DMS153 treated with DMSO at 0.1 percent for 48 hours (cell line): ENCODE measurements at regions not wholly inside any gene's neighbourhood (a gene's known extent, or its start where the extent isn't known, plus 50 kb on each side); places are given as distances from the start of the nearest gene placed in this dataset.
"Not testable (repeated sequence)": the region's sequence is repeated elsewhere in the genome, so short reads cannot be mapped to it uniquely, and the experiment has no call there.

Source experiments
- DNase-seq: peaks from one replicate; lab custom pipeline; 2025; ENCODE audit not compliant: unreplicated experiment; lab: John Stamatoyannopoulos, UW

DNA sequence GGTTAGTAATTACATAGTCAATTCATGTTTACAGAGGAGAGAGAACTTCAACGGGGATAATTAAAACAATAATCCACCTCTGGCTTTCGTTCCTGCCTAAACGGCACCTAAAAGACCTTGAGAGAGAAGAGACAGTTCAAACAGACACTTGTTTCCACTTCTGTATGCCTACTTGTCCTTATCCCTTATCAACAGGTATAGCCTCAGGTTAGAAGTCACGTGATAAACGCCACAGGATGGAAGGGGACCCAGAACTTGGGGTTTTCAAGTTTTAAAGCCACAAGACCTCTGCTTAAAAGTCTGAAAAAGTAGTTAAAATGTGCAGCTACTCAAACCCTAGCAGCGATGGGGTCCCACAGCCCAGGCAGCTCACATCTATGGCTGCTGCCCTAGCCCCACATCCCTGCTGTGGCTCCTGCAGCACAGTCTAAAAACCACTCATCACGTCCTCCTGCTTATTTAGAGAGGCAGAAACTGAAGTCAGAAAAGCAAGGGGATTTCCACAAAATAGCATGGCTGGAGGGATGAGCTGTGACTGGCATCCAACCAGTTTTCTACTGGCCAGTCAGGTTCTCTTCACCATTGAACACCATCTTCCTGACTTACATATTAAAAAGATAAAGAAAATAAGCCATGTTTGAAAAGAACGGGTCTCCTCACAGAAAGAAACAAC is 51.2 kb upstream of the SEC16B start:
- DNase-seq, result no peak

DNA sequence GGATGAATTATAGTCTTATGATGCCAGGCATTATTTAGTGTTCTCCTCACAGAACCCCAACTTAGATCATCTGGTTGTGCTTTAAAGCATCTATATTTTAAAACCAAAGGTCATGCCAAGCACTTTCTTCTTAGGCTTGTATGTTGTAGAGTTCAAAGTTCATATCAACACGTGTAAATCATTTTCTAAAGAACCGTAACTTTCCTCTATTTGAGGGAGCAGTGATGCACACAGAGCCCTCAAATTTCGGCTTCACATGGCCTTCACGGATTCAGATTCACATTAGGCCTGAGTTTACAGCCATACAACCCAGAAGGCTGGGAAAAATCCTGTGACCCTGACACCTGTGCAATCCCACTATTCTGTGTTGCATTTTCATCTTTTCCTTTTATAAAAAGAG is 52.1 kb upstream of the SEC16B start:
- no peak for DNase-seq

DNA sequence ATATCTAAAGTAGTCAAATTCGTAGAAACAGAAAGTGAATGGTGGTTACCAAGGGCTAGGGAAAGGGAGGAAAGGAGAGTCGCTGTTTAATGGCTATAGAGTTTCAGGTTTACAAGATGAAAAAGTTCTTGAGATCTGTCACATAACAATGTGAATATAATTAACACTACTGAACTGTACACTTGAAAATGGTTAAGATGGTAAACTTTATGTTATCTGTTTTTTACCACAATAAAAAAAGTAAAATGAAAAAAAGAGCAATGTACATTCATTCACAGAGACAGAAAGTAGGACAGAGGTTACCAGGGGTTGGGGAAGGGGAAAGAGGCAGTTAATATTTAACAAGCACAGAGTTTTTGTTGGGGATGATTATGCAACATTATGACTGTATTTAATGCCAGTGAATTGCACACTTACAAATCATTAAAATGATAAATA is 53.3 kb upstream of the SEC16B start:
- no peak for DNase-seq

DNA sequence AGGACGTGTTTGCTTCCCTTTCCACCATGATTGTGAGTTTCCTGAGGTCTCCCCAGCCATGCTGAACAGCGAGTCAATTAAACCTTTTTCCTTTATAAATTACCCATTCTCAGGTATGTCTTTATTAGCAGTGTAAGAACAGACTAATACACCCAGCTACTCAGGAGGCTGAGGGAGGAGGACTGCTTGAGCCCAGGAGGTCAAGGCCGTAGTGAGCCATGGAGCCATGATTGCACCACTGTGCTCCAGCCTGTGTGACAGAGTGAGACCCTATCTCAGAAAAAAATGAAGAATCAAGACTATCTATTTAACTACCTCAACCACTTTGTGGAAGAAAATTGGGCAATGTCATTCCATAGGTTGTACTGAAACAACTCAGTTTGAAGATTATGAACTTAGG is 54.6 kb upstream of the SEC16B start:
- DNase-seq, result no peak

DNA sequence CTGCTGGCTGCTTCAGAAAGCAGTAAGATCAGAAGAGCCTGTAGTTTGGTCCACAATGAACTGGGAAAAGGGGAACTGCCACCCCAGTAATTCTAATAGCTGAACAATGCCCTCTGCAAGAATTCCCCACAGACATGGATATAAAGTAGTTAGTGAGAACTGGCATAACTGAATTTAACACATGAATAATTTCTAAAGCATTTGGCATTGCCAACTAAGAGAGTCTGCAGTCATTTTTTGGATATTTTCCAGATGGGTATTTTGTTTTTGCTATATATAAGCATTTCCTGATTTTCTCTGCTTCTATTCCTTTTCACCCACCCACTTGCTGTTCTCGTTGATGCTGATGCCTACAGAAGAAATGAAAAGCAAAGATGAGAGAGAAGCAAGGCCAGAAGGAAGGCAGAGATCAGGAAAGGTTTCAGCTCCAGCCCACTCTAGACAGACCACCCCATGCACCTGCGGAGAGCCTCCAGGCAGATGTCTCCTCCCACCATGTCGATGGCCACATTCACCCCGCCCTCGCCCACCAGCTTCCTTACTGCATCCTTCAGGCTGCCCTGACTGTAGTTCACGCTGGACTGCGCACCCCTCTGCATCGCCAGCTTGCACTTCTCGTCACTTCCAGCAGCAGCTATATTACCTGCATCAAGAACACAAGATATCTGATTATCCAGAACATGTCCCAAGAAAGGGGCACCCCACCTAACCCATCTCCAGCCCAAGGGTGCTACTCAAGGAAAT is 55.9 kb upstream of the SEC16B start:
- no peak for DNase-seq

DNA sequence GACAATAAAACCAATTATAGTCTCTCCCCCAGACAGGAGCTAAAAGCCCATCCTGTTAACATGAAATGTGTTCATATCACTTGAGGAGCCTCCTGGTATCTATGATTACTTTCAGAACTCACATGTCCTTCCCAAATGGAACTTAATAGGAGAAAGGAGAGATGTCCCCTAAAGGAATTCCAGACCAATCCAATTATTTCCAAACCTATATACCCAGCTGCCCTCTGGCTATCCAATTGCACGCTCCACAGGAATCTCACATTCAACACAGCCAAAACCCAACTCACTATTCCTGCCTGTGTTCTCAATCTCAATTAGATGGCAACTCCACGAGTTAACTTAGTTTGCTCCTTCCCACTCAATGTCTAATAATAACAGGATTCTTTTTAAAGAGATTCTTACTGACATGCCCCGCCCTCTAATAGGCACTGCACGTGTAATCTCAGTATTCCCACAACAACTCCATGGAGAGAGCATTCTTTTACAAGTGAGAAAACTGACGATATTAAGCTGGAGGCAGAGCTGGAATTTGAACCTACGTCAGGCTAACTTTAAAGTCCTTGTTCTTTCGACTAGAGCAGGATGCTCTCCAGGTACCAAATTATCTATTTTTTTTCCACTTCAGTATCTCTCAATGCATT is 59.1 kb upstream of the SEC16B start:
- no peak for DNase-seq

DNA sequence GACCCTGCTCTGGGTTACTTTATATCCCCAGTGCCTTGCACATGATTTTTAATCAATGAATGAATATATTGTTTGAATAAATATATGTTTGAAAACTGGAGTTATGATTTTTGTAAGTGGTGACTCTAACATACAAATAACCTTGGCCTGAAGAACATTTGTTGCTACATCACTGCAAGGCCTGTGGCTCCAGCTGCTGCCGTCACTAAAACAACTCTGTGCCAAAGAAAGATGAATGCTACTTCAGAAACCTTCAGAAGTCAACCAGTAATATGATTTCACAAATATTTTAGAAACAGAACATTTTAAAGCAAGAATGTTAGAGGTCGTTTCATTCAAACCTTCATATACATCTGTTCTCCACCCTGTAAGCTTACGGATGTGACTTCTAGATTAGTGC is 60.6 kb upstream of the SEC16B start:
- DNase-seq, result no peak

DNA sequence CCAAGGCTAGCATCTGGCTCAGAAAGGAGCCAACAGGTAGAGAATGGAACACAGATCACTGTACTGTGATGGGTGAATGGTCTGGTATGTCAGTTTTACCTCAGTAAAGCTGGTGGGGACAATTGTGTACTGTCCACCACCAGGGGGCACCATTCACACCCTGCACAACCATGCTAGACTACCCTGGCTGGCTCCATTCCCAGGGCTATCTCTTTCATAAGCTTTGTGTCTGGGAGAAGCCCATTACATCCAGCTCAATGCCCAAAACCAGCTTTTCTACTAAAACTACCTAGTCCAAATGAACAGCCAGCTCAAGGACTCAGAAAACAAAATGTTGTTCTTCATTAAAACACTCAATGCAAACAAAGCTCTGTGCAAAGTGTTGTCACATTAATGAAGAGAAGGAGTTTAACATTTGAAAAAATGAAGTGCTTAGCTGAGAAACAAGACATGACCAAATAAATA is 62.0 kb upstream of the RASAL2 start:
- peak; percentile 85 for DNase-seq

DNA sequence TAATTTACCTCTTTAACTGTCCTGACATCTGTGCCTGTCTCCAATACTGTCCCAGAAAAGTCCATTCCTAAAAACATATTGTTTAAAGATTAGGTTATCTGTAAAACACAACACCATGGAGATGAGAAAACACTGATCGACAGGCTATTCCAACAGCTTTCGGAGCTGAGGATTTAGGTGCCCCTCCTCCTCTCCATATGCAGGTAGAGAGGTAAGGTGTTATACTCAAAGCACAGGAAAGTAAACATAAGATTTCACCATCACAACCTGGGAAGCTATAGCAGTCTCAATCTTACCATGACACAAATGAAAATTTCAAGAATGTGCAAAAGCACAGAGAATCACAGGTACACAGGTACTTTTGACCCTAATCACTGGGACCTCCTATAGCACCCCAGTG is 60.9 kb upstream of the RASAL2 start:
- DNase-seq, result no peak

DNA sequence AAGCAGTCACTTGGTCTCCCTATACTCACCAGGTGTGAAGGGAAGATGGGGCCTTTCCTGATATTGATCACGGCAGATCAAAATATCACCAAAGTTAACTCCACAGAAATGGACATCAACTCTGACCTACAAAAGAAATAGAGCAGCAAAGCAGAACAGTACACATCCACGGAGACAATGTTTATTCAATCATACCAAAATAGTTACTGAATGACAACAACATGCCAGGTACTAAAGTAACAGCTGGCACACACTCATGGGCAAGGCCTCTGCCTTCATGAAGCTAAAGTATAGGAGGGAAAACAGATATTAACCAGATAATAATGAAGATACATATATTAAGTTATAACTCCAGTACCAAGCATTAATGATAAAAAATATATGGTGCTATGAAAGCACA is 59.2 kb upstream of the RASAL2 start:
- no peak for DNase-seq

DNA sequence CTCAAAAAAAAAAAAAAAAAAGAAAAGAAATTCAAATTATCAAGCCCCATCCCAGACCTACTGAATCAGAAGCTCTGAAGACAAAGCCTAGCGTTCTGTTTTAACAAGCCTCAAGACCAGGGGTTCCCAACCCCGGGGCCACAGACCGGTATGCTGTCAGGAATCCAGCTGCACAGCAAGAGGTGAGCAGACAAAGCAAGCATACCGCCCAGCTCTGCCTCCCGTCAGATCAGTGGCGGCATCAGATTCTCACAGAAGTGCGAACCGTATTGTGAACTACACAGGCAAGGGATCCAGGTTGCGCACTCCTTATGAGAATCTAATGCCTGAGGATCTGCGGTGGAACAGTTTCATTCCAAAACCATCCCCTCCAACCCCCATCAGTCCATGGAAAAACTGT is 57.8 kb upstream of the RASAL2 start:
- DNase-seq, result no peak

DNA sequence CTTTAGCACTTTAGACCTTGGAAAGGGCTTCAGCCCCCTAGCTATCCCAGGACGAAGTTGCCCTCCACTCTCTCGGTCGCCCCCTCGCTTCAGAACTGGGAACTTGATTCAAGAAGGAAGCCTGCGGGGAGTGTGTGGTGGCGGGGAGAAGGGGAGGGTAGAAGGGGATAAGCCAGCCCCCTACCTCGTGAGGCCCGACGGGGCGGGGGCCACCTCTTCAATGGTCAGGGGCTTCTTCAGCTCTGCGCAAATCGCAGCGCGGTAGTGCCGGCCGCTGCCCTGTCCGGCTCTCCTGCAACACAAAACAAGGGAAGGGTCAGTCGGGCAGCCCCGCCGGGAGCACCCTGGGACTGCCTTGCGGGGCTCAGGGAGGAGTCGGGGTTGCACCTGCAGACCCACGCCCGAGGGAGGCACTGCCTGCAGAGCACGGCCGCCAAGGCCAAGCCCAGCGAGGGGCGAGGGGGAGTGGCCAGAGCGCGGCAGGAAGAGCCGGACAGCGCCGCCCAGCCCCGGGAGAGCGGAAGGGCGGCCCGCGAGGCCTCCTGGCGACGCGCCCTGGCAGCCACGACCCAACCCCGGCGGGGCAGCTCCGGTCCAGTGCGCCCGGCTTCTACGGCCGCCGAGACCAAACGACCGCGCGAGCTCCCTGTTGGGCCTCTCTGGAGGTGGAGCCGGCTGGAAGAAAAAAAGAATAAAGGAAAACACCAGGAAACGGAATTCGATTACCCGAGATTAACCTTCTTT is 56.2 kb upstream of the RASAL2 start:
- peak; percentile 51 for DNase-seq

DNA sequence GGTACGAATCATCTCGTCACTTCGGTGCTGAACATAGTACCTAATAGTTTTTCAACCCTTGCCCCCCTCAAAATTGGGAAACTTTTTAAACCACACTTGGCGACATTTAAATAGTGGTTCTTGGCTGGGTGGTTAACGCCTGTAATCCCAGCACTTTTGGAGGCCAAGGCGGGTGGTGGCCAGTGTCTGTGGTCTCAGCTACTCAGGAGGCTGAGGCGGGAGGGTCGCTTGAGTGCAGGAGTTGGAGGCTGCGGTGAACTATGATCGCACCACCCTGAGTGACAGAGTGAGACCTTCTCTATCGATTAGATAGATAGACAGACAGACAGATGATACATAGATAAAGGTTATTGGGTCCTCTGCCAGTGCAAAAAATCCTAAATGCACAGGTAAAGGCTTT is 55.5 kb upstream of the RASAL2 start:
- no peak for DNase-seq

DNA sequence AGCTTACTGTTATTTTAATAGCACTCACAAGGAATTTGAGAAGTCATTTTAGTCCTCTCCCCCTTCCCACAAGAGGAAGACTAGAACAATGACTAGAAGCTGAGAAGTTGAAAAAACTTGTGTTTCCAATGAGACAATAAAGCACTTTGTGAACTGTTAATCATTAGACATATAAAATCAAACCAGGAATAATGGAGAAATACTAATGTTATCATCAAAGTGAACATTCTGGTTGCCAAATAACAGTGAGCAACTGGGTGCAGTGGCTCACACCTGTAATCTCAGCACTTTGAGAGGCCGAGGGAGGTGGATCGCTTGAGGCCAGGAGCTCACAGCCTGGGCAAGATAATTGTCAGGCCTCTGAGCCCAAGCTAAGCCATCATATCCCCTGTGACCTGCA is 54.0 kb upstream of the RASAL2 start:
- DNase-seq, result no peak

DNA sequence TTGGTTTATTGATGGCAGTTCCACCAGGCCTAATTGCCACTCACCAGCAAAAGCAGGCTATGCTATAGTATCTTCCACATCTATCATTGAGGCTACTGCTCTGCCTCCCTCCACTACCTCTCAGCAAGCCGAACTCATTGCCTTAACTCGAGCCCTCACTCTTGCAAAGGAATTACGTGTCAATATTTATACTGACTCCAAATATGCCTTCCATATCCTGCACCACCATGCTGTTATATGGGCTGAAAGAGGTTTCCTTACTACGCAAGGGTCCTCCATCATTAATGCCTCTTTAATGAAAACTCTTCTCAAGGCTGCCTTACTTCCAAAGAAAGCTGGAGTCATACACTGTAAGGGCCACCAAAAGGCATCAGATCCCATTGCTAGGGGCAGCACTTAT is 50.0 kb upstream of the RASAL2 start:
- not testable (repeated sequence) for DNase-seq
